SH-SY5Y (cell line): ENCODE measurements at regions not wholly inside any gene's neighbourhood (a gene's known extent, or its start where the extent isn't known, plus 50 kb on each side); places are given as distances from the start of the nearest gene placed in this dataset.

ENCODE experiments used
- GATA2 ChIP-seq: IDR thresholded peaks from 2 replicates; pipeline ENCODE4 v1.6.1; 2011; ENCODE audit warnings: mild to moderate bottlenecking, low read depth, low read length
- GATA3 ChIP-seq: IDR thresholded peaks from 2 replicates; pipeline ENCODE4 v1.6.1; 2011; ENCODE audit warnings: low read depth, mild to moderate bottlenecking, low read length, moderate library complexity

GRCh38 chr18:76620321-76621170 lies 125.5 kb upstream of the ZNF516 start:
- TF ChIP-seq GATA3 = no peak
- TF ChIP-seq GATA2 = no peak
